Keratinocyte (primary cell): ENCODE measurements at regions not wholly inside any gene's neighbourhood (a gene's known extent, or its start where the extent isn't known, plus 50 kb on each side); places are given as distances from the start of the nearest gene placed in this dataset.

ENCODE experiments used
- DNase-seq: peaks from one replicate; pipeline ENCODE4 v3.0.0-alpha.2; 2011; ENCODE audit warnings: low read depth, missing footprints, low spot score
- FAIRE-seq: peaks from 2 replicates; lab custom pipeline; 2011; peaks lifted over from hg19 to GRCh38; lab: Jason Lieb, UNC
- H2AFZ ChIP-seq: 2 replicates; pipeline ENCODE4 v1.6.0; 2012; ENCODE audit warnings: low read length, control low read depth, inconsistent platforms; ENCODE audit not compliant: control insufficient read depth
- H3K27ac ChIP-seq: 2 replicates; pipeline ENCODE4 v1.5.1; 2011; ENCODE audit warnings: low read length; ENCODE audit not compliant: control insufficient read depth, insufficient read depth
- H3K27me3 ChIP-seq: 3 replicates; pipeline ENCODE4 v1.6.0; 2011; ENCODE audit warnings: low read length; ENCODE audit not compliant: control insufficient read depth, insufficient read depth; ENCODE audit errors: extremely low read depth
- H3K36me3 ChIP-seq, 2 experiments: 2 replicates in 1 of 2; 3 replicates in 1 of 2; pipeline ENCODE4 v1.5.1; 2011; ENCODE audit warnings: low read length in 2 of 2, mild to moderate bottlenecking in 1 of 2; ENCODE audit not compliant: control insufficient read depth in 2 of 2, insufficient read depth in 2 of 2; ENCODE audit errors: extremely low read depth in 1 of 2
- H3K4me1 ChIP-seq: 3 replicates; pipeline ENCODE4 v1.5.1; 2011; ENCODE audit warnings: low read length; ENCODE audit not compliant: control insufficient read depth, insufficient read depth; ENCODE audit errors: extremely low read depth
- H3K4me2 ChIP-seq: 3 replicates; pipeline ENCODE4 v1.6.0; 2011; ENCODE audit warnings: low read depth, low read length; ENCODE audit not compliant: control insufficient read depth, insufficient read depth; ENCODE audit errors: extremely low read depth
- H3K4me3 ChIP-seq, 3 experiments: fragments of 200-600 bp in 1 of 3; sonication (generic) in 1 of 3; 2 replicates in 2 of 3; 3 replicates in 1 of 3; pipeline ENCODE4 v1.5.1; 2011 to 2016; ENCODE audit warnings: low read length in 3 of 3, mild to moderate bottlenecking in 3 of 3, control low read depth in 2 of 3, inconsistent platforms in 1 of 3, low read depth in 1 of 3, mixed read lengths in 1 of 3, mixed run types in 1 of 3, moderate library complexity in 1 of 3; ENCODE audit not compliant: control insufficient read depth in 2 of 3, insufficient read depth in 2 of 3; ENCODE audit errors: extremely low read depth in 1 of 3
- H3K79me2 ChIP-seq: 2 replicates; pipeline ENCODE4 v1.6.0; 2012; ENCODE audit warnings: low read length; ENCODE audit not compliant: control insufficient read depth, insufficient read depth
- H3K9ac ChIP-seq: 3 replicates; pipeline ENCODE4 v1.6.0; 2011; ENCODE audit warnings: low read length; ENCODE audit not compliant: control insufficient read depth, insufficient read depth; ENCODE audit errors: extremely low read depth
- H3K9me1 ChIP-seq: 3 replicates; pipeline ENCODE4 v1.6.0; 2011; ENCODE audit warnings: low read length; ENCODE audit not compliant: control insufficient read depth, insufficient read depth; ENCODE audit errors: extremely low read depth
- H3K9me3 ChIP-seq: 2 replicates; pipeline ENCODE4 v1.5.1; 2012; ENCODE audit warnings: low read depth, low read length; ENCODE audit not compliant: control insufficient read depth
- H4K20me1 ChIP-seq: 3 replicates; pipeline ENCODE4 v1.6.0; 2011; ENCODE audit warnings: low read length; ENCODE audit not compliant: control insufficient read depth, insufficient read depth; ENCODE audit errors: extremely low read depth
- CTCF ChIP-seq, 3 experiments: IDR thresholded peaks in 1 of 3; conservative IDR thresholded peaks in 1 of 3; optimal IDR thresholded peaks in 1 of 3; 2 replicates in 2 of 3; 3 replicates in 1 of 3; pipeline versions ENCODE3 to v1.5.1; 2011; ENCODE audit warnings: low read length in 3 of 3, mild to moderate bottlenecking in 3 of 3, moderate library complexity in 2 of 3, control low read depth in 1 of 3, inconsistent platforms in 1 of 3; ENCODE audit not compliant: insufficient read depth in 2 of 3; ENCODE audit errors: extremely low read depth in 1 of 3
- EZH2 ChIP-seq: IDR thresholded peaks from one replicate; pipeline ENCODE4 v1.6.1; 2012; ENCODE audit warnings: inconsistent platforms, mild to moderate bottlenecking, low read length, moderate library complexity
- dilution Hi-C: fragments of 300-500 bp; cut with MboI; formaldehyde crosslinking; loops from one replicate; pipeline ENCODE4 v1.7.0; 2020; ENCODE audit warnings: low sequenced_read_pairs; ENCODE audit not compliant: extremely low pct_ligation_motif_present

GRCh38 chr4:1536579-1537409 is 130.6 kb upstream of the NKX1-1 start:
- H4K20me1 ChIP-seq = no peaks in the 10 kb centered on the region
- no peak overlapping the region for H3K4me2 ChIP-seq
- H3K27ac ChIP-seq = no peak overlapping the region
- H3K9me1 ChIP-seq = no peaks in the 10 kb centered on the region
- dilution Hi-C loops = no loop called here
- no peaks in the 10 kb centered on the region for H3K36me3 ChIP-seq
- no peaks in the 10 kb centered on the region for H3K79me2 ChIP-seq
- H3K27me3 ChIP-seq = peaks cover 31% of the 10 kb centered on the region
- DNase-seq (no peak), FAIRE-seq (no peak)
- no peak overlapping the region for H3K4me3 ChIP-seq
- no peaks in the 10 kb centered on the region for H3K4me1 ChIP-seq
- H3K9me3 ChIP-seq = no peaks in the 10 kb centered on the region
- H3K9ac ChIP-seq = no peak overlapping the region
- TF ChIP-seq EZH2 = no peak
- TF ChIP-seq CTCF (optimal IDR thresholded peaks at IDR 0.05 in 1 of 3, IDR thresholded peaks at IDR 0.05 in 1 of 3, conservative IDR thresholded peaks at IDR 0.05 in 1 of 3; ENCODE audit: extremely low read depth in 1 of 3, insufficient read depth in 2 of 3, low read length in 3 of 3) = no peak
- H2AFZ ChIP-seq = no peak overlapping the region

- Histone ChIP-seq H3K9me1 (no peaks in the 10 kb centered on the region), H3K4me2 (no peak overlapping the region), H3K27ac (no peak overlapping the region), H3K9me3 (no peaks in the 10 kb centered on the region), H3K27me3 (peaks cover 35% of the 10 kb centered on the region), H3K9ac (no peak overlapping the region), H3K4me1 (no peaks in the 10 kb centered on the region), H3K4me3 (no peak overlapping the region), H3K36me3 (no peaks in the 10 kb centered on the region), H2AFZ (no peak overlapping the region), H3K79me2 (no peaks in the 10 kb centered on the region), H4K20me1 (no peaks in the 10 kb centered on the region)
- no peak for FAIRE-seq
- no peak for DNase-seq
- dilution Hi-C loops = no loop called here
- TF ChIP-seq EZH2 (no peak), CTCF (optimal IDR thresholded peaks at IDR 0.05 in 1 of 3, IDR thresholded peaks at IDR 0.05 in 1 of 3, conservative IDR thresholded peaks at IDR 0.05 in 1 of 3; ENCODE audit: extremely low read depth in 1 of 3, insufficient read depth in 2 of 3, low read length in 3 of 3) (no peak)
Observed at GRCh38 chr4:1535926-1536578, 129.8 kb upstream of the NKX1-1 start.
